ENCODE measurements at regions not wholly inside any gene's neighbourhood (a gene's known extent, or its start where the extent isn't known, plus 50 kb on each side); places are given as distances from the start of the nearest gene placed in this dataset.

DNA sequence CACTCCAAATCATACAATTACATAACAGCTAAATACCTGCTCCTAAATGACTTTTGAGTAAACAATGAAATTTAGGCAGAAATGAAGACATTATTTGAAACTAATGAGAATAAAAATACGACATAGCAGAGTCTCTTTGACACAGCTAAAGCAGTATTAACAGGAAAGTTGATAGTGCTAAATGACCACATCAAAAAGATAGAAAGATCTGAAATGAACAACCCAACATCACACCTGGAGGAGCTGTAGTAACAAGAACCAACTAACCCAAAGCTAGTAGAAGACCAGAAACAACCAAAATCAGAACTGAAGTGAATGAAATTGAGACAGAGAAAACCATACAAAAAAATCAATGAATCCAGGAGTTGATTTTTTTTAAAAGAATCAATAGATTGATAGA is 257.8 kb downstream of the ARAP2 start:
- Histone ChIP-seq H3K27ac (ENCODE audit: low read depth, low read length) (no peak overlapping the region), H3K36me3 (ENCODE audit: control insufficient read depth, insufficient read depth, low read length) (no peaks in the 10 kb centered on the region), H3K9ac (ENCODE audit: low read length) (no peak overlapping the region), H3K4me1 (ENCODE audit: control insufficient read depth, insufficient read depth, low read length) (no peaks in the 10 kb centered on the region), H3K9me3 (ENCODE audit: control insufficient read depth, insufficient read depth, low read depth, low read length) (no peaks in the 10 kb centered on the region; the same call in 1 of the 2 replicates), H3K4me3 (ENCODE audit: low read depth, low read length) (no peak overlapping the region), H3K27me3 (ENCODE audit: control insufficient read depth, insufficient read depth, low read length) (no peaks in the 10 kb centered on the region)

DNA sequence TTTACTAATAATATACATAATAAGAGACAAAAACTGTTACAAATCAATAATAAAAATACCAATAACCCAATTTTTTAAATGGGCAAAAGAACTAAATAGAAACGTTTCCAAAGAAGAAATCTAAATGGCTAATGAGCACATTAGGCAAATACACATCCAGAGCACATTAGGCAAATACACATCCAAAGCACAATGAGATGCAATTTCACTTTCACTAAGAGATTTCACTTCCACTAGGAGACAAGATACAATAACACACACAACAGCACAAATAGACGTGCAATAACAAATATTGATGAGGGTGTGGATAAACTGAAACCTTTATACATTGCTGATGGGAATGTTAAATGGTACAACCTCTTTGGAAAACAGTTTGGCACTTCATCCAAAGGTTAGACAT is 250.7 kb downstream of the ARAP2 start:
- no peaks in the 10 kb centered on the region for H3K27me3 ChIP-seq (ENCODE audit: control insufficient read depth, insufficient read depth, low read length)
- no peaks in the 10 kb centered on the region for H3K9me3 ChIP-seq (ENCODE audit: control insufficient read depth, insufficient read depth, low read depth, low read length)
- H3K4me1 ChIP-seq (ENCODE audit: control insufficient read depth, insufficient read depth, low read length) = no peaks in the 10 kb centered on the region
- no peak overlapping the region for H3K9ac ChIP-seq (ENCODE audit: low read length)
- no peak overlapping the region for H3K27ac ChIP-seq (ENCODE audit: low read depth, low read length)
- H3K36me3 ChIP-seq (ENCODE audit: control insufficient read depth, insufficient read depth, low read length) = no peaks in the 10 kb centered on the region
- no peak overlapping the region for H3K4me3 ChIP-seq (ENCODE audit: low read depth, low read length)

DNA sequence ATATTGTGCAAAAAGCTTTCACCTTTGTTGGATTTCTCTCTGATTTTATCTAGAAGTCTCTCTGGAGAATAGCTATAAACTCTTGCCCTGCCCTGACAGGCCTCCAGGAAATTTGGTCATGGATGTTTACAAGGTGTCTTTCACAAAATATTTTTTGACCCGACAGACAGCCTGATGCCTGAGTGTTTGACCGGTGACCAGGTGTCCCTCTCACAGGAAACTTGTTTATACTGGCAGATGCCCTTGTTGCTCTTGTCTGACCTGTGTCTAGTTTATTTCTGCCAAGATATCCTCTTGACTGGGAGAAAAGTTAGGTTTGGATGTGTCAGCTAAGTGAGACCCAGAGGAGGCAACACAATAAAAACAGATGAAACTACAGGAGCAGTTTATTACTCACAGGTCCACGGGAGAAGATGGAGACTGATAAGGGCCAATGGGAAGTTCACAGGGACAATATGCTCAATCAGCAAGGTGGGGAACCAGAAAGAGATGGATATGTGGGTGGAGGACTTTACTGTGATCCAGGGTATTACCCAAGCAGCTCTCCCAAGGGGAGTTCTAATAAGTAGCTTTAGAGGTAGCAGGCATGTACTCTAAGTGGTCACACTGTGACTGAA is 243.3 kb downstream of the ARAP2 start:
- no peak overlapping the region for H3K9ac ChIP-seq (ENCODE audit: low read length)

DNA sequence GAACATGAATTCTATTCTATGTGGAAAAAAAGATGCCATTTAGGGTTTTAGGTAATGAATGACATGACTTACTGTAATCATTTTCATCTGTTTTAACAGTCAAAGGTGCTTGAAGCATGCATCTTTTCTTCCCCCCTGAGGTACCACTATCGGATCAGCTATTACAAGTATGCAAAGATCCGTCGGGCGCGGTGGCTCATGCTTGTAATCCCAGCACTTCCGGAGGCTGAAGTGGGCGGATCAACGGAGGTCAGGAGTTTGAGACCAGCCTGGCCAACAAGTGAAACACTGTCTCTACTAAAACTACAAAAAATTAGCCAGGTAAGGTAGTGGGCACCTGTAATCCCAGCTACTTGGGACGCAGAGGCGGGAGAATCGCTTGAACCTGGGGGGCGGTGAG is 241.3 kb downstream of the ARAP2 start:
- no peaks in the 10 kb centered on the region for H3K27me3 ChIP-seq (ENCODE audit: control insufficient read depth, insufficient read depth, low read length)
- no peak overlapping the region for H3K27ac ChIP-seq (ENCODE audit: low read depth, low read length)
- no peaks in the 10 kb centered on the region for H3K9me3 ChIP-seq (ENCODE audit: control insufficient read depth, insufficient read depth, low read depth, low read length)
- no peak overlapping the region for H3K9ac ChIP-seq (ENCODE audit: low read length)
- no peak overlapping the region for H3K4me3 ChIP-seq (ENCODE audit: low read depth, low read length)
- H3K4me1 ChIP-seq (ENCODE audit: control insufficient read depth, insufficient read depth, low read length) = no peaks in the 10 kb centered on the region
- no peaks in the 10 kb centered on the region for H3K36me3 ChIP-seq (ENCODE audit: control insufficient read depth, insufficient read depth, low read length)

More for the DNA sequence above, 243.3 kb downstream of the ARAP2 start:
- H3K9me3 ChIP-seq (ENCODE audit: control insufficient read depth, insufficient read depth, low read depth, low read length) = no peaks in the 10 kb centered on the region
- no peak overlapping the region for H3K27ac ChIP-seq (ENCODE audit: low read depth, low read length)
- H3K4me1 ChIP-seq (ENCODE audit: control insufficient read depth, insufficient read depth, low read length) = no peaks in the 10 kb centered on the region
- H3K27me3 ChIP-seq (ENCODE audit: control insufficient read depth, insufficient read depth, low read length) = no peaks in the 10 kb centered on the region
- H3K36me3 ChIP-seq (ENCODE audit: control insufficient read depth, insufficient read depth, low read length) = no peaks in the 10 kb centered on the region
- no peak overlapping the region for H3K4me3 ChIP-seq (ENCODE audit: low read depth, low read length)

DNA sequence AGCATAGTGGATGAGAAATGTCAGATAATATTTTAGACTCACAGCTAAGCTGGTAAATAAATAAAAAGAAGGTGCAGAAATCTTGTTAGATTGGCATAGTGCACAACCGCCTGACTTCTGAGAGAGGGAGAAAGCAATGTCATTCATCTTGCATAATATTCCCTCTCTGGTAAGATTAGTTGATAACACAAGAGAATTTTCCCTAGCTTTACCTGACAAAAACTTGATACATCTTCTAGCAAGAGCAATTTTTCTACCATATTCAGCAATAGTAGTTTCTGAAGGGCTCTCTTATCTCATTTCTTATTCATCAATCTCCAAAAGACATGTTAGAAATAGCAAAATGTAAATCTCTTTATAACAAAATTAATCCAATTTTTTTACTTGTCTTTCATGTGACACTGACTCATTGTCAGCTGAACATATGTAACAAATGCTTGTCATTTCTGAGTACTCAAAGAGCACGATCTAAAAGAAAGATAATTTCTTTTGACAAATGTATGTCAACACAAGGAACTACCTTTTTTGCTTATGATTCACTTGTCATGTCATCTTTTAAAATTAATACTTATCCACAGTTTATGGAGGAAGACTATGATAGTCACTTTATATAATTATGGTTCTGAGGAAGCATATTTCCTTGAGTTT is 240.0 kb downstream of the ARAP2 start:
- no peak overlapping the region for H3K4me3 ChIP-seq (ENCODE audit: low read depth, low read length)
- H3K27ac ChIP-seq (ENCODE audit: low read depth, low read length) = no peak overlapping the region

DNA sequence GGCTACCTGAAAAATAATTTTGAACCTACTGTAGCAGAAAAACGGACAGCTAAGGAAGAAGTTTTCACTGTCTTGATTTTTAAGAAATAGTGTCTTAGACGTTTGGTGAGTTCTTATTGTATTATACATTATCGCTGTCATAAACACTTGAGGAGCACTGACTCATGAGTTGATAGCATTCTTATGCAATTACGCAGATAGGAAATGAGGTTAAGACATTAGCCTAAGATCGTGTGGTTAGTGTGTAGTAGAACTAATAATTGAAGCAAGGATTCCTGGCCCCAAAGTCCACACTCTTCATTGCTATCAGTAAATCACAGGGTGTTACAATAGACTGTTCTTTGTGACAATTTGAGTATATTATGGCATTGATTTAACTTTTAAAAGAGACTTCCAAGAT is 238.1 kb downstream of the ARAP2 start:
- Histone ChIP-seq H3K4me3 (ENCODE audit: low read depth, low read length) (no peak overlapping the region), H3K27me3 (ENCODE audit: control insufficient read depth, insufficient read depth, low read length) (no peaks in the 10 kb centered on the region), H3K27ac (ENCODE audit: low read depth, low read length) (no peak overlapping the region), H3K36me3 (ENCODE audit: control insufficient read depth, insufficient read depth, low read length) (no peaks in the 10 kb centered on the region), H3K9ac (ENCODE audit: low read length) (no peak overlapping the region), H3K4me1 (ENCODE audit: control insufficient read depth, insufficient read depth, low read length) (no peaks in the 10 kb centered on the region), H3K9me3 (ENCODE audit: control insufficient read depth, insufficient read depth, low read depth, low read length) (no peaks in the 10 kb centered on the region)

More for the DNA sequence above, 240.0 kb downstream of the ARAP2 start:
- Histone ChIP-seq H3K9ac (ENCODE audit: low read length) (no peak overlapping the region), H3K4me1 (ENCODE audit: control insufficient read depth, insufficient read depth, low read length) (no peaks in the 10 kb centered on the region), H3K36me3 (ENCODE audit: control insufficient read depth, insufficient read depth, low read length) (no peaks in the 10 kb centered on the region), H3K9me3 (ENCODE audit: control insufficient read depth, insufficient read depth, low read depth, low read length) (no peaks in the 10 kb centered on the region), H3K27me3 (ENCODE audit: control insufficient read depth, insufficient read depth, low read length) (no peaks in the 10 kb centered on the region)

DNA sequence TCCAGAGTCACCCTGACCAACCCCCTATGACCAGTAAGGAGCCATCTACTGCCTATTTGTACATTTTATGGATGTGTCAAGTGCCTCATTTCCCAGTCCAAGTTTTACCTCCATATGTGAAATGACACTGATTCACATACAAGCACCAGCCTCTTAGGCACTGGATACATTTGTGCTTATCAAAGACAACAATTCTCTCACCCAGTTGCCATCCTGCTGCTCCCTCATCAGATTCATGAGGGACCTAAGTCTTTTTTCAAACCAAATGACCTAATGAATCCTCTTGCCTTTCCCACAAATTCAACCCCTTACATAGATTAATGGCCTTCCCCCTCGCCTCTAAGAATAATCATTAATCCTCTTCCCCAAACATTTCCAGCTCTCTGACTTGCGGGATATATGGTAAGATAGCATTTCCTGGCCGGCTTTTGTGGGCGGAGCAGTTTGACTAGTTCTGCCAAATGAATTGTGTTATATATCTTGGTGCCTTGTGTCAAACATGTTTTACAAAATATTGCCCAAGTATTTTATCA is 233.9 kb downstream of the ARAP2 start:
- Histone ChIP-seq H3K9me3 (ENCODE audit: control insufficient read depth, insufficient read depth, low read depth, low read length) (no peaks in the 10 kb centered on the region), H3K4me1 (ENCODE audit: control insufficient read depth, insufficient read depth, low read length) (no peaks in the 10 kb centered on the region), H3K27ac (ENCODE audit: low read depth, low read length) (no peak overlapping the region), H3K9ac (ENCODE audit: low read length) (no peak overlapping the region), H3K36me3 (ENCODE audit: control insufficient read depth, insufficient read depth, low read length) (no peaks in the 10 kb centered on the region), H3K27me3 (ENCODE audit: control insufficient read depth, insufficient read depth, low read length) (no peaks in the 10 kb centered on the region), H3K4me3 (ENCODE audit: low read depth, low read length) (no peak overlapping the region)

DNA sequence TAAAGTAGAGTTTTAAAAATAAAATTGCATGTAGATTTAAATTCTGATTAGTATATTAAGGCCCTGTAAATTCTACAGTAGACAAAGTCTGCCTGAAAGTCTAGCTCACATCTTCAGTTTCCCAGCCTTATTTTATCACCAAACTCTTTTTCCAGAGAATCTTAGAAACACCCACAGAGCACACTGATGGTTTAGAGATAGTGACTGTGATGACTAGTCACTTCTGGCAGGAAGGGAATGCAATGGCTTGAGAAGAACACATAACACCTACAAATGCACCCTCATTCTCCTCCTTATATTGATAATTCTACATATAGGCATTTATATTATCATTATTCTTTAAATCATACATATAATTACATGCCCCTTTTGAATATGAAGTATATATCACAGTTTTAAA is 232.9 kb downstream of the ARAP2 start:
- Histone ChIP-seq H3K36me3 (ENCODE audit: control insufficient read depth, insufficient read depth, low read length) (no peaks in the 10 kb centered on the region), H3K4me1 (ENCODE audit: control insufficient read depth, insufficient read depth, low read length) (no peaks in the 10 kb centered on the region), H3K27ac (ENCODE audit: low read depth, low read length) (no peak overlapping the region)

DNA sequence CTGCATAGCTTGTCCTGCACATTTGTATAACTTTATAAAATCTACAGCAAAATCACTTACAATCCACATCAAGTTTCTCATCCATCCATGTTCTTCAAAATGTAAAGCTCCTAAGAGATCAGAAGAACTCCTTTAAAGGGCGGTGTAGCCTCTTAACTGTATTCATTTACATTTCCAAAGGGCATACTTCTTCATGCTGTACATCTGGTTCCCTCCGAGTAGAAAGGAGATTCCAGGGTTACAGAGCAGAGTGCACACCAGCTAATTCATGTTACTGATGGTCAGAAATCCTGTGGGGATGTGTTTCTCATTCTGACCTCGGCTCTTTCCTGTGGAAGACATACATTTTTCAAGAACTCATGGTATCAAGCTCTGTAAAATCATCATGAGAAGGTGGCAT is 231.8 kb downstream of the ARAP2 start:
- H3K4me3 ChIP-seq (ENCODE audit: low read depth, low read length) = no peak overlapping the region
- H3K27ac ChIP-seq (ENCODE audit: low read depth, low read length) = no peak overlapping the region
- H3K36me3 ChIP-seq (ENCODE audit: control insufficient read depth, insufficient read depth, low read length) = no peaks in the 10 kb centered on the region
- no peaks in the 10 kb centered on the region for H3K4me1 ChIP-seq (ENCODE audit: control insufficient read depth, insufficient read depth, low read length)
- H3K27me3 ChIP-seq (ENCODE audit: control insufficient read depth, insufficient read depth, low read length) = no peaks in the 10 kb centered on the region
- no peaks in the 10 kb centered on the region for H3K9me3 ChIP-seq (ENCODE audit: control insufficient read depth, insufficient read depth, low read depth, low read length)
- no peak overlapping the region for H3K9ac ChIP-seq (ENCODE audit: low read length)

More for the DNA sequence above, 232.9 kb downstream of the ARAP2 start:
- Histone ChIP-seq H3K9ac (ENCODE audit: low read length) (no peak overlapping the region), H3K27me3 (ENCODE audit: control insufficient read depth, insufficient read depth, low read length) (no peaks in the 10 kb centered on the region), H3K4me3 (ENCODE audit: low read depth, low read length) (no peak overlapping the region), H3K9me3 (ENCODE audit: control insufficient read depth, insufficient read depth, low read depth, low read length) (no peaks in the 10 kb centered on the region)

DNA sequence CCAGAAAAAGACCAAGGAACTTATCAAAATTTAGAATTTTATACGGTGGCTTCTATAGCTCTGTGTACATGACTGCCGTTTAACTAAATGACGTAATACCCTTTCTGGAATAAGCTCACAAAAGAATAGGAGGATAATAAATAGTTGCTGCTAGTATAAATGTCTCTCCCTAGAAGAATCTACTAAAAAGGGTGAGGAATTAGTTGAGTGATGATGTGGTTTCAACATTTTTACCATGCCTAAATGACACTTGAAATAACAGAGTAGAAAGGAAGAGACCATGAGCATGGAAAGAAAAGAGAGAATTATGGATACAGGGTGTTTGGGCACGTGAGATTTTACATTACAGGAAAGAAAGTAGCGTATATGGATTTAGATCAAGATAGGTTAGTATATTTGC is 231.1 kb downstream of the ARAP2 start:
- H3K9me3 ChIP-seq (ENCODE audit: control insufficient read depth, insufficient read depth, low read depth, low read length) = no peaks in the 10 kb centered on the region
- H3K4me1 ChIP-seq (ENCODE audit: control insufficient read depth, insufficient read depth, low read length) = no peaks in the 10 kb centered on the region
- H3K4me3 ChIP-seq (ENCODE audit: low read depth, low read length) = no peak overlapping the region
- H3K9ac ChIP-seq (ENCODE audit: low read length) = no peak overlapping the region
- H3K27ac ChIP-seq (ENCODE audit: low read depth, low read length) = no peak overlapping the region
- no peaks in the 10 kb centered on the region for H3K36me3 ChIP-seq (ENCODE audit: control insufficient read depth, insufficient read depth, low read length)
- H3K27me3 ChIP-seq (ENCODE audit: control insufficient read depth, insufficient read depth, low read length) = no peaks in the 10 kb centered on the region
